Ramos (cell line): ENCODE measurements at regions not wholly inside any gene's neighbourhood (a gene's known extent, or its start where the extent isn't known, plus 50 kb on each side); places are given as distances from the start of the nearest gene placed in this dataset.

Experiments
- in situ Hi-C: fragments of 300-500 bp; cut with MboI; formaldehyde crosslinking; loops from one replicate; pipeline ENCODE4 v1.14.3; 2022; ENCODE audit warnings: low sequenced_read_pairs; ENCODE audit not compliant: unreplicated experiment

DNA sequence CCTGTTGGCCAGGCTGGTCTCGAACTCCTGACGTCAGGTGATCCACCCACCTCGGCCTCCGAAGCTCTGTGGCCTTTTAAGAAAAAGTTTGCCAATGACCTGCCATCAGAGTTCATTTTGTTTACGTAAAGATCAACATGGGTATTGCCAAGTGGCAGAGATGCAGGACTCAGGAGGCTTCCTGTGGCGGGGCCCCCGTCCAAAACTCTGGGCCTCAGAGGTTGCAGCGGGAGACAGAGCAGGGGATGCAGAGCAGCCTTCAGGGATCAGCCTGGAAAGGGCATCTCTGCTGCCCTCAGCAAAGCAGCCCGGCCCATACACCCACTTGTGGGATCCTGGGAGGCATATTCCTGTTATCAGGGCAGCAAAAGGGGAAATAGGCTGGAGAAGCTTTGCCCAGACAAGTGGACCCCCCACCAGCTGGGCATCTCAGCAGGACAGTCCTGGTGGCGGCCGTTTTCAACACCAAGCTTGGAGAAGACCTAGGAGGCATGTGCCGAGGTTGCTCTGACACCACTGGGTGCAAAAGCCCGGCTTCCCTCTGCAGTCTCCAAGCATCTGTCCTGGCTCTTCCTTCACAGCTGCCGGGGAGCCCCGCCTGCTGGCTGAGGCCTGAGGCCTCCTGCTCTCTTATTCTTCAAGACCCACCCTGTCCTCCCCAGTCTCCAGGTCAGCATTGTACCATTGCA lies 1152.4 kb downstream of the BRD1 start:
- in situ Hi-C loops: no loop called here

DNA sequence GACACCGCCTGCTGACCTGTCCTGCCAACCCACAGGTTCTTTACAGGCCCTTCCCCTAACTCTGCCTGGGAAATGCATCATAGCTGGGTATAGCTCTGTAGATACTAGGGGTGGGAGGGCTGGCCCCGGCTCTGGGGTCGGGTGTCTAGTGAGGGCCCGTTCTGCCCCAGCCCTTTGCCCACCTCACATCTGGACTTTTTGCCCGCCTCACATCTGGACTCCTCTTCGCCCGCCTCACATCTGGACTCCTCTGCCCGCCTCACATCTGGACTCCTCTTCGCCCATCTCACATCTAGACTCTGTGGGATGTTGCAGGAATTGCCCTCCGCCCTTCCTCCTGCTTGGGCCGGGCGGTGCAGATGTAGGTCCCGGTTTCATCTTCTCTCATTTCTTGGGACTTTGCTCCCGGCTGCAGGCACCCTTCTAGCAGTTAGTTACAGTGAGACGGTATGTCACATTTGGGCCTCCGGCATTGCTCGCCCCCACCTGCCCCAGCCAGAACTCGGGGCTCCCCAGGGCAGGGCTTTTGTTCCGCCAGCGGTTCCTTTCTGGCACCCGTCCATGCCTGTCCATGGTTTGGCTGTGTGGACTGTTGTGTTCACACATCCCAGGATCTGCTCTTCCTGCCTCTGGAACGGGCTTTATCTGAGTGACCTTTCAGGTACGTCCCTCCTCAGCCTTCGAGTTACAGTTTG lies 1153.7 kb downstream of the BRD1 start:
- in situ Hi-C loops: no loop called here

DNA sequence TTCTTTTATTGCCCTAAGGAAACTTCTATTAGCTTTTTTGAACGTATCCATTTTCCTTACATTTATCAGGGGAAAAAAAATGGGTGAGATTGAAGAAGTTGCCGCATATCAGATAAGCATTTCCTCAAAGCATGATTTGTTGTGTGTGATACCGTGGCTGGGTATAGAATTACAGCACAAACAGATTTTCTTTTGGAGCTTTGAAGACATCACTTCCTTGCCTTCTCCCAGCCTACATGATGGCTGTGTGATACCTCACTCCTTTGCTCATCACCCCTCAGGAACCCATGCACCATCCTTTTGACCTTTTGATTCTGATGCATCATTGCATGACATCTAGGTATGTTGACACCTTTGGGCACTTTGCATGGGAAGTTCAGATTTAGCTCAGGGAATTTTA lies 1155.3 kb downstream of the BRD1 start:
- in situ Hi-C loops: no loop called here

DNA sequence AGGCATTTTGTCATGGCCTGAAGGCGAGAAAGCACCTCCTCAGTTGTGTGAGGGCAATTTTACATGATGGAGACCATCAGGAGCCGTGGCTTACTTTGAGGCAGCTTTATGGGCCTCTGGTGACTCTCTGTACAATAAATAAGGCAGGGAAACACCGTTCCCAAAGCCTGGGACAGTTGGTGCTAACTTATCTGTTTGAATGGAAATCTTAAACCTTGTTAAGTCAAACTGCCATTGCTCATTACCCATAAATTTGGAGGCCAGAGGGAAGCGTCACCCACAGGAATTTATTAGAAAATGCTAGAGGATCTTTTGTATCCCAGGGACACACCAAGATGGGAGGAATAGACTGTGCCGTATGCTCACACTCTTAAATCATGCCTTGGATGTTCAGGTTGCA lies 1156.9 kb downstream of the BRD1 start:
- in situ Hi-C loops: no loop called here

DNA sequence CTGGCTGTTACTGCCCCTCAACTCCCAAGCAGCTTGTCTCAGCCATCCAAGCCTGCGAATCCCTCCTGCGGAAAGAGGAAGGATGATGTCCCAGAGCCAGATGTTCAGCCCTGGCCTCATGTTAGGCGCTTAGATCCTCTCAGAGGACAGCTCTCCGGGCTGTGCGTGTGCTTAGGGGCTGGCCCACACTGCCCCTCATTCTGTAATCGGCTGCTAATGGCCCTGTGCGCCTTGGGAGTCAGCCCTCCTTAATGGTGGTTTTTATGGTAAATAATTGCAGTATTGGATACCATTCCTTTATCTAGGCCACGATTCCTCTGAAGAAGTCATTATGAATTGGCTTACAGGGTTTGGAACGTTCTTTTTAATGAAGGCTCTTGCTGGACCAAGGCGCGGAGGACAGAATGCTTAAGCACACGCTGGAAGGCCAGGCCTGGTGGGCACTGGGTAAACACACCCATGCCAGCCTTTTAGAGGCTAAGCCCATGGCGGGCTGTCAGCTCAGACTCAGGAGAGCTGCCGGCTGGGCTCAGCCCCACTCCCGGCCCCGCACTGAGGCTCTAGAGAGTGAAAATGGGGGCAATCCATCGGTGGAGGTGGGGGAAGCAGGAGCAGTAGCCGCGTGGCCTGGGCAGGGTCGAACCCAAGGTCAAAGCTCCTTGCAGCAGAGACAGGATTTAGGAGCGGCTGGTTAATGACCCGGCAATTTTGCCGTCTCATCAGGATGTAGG lies 1157.5 kb downstream of the BRD1 start:
- in situ Hi-C loops: no loop called here

DNA sequence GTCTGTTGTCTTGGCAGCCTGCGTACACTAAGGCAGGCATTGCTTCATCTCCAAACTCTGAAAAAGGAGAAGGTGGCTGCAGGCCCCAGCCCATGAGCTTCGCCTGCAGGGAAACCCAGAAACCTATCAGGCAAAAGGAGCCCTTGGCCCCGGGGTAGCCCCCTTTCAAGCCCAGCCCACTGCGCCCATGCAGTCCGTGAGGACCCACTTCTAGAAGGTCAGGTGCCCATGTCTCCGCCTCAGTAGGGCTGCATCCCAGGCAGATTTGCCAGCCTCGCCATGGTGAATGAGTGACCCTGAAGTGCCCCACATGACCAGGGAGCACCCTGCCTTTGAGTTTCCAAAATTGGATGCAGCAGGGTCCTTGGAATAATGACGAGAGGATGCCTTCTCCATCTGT lies 1158.4 kb downstream of the BRD1 start:
- in situ Hi-C loops: no loop called here

DNA sequence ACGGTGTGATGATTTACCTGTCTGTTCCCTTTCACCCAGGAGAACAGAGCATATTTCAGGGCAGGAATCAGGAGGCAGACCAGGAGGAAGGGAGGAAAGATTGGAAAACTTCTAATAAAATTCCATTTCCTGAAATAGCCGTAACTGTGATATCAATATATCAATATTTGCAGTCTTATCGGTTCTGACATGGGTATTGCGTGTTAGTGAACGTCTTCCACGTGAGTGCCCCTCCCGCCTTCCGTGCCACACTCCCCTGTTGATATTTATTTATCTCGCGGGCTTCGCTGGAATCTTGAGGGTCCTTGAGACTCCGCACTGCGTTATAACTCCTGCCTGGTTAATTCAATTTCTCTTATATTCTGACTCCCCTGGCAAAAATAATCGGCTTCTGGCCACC lies 1160.4 kb downstream of the BRD1 start:
- in situ Hi-C loops: no loop called here

DNA sequence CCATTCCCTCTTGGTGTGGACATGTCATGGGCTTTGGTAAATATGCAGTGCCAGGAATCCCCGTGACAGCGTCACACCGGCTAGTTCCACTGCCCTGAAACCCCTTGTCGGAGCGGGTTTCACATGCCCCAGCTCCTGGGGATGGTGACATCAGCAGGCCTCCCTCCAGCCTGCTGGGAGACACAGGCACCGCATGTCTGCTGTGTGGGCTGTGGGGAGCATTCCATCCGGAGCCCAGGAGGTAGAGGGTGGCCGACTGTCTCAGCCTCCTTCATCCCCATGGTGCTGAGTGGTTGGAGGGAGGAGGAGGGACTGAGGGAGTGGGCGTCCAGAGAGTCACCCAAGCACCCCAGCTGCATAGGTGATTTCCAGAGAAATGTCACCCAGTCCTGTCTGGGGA lies 1161.1 kb downstream of the BRD1 start:
- in situ Hi-C loops: no loop called here

DNA sequence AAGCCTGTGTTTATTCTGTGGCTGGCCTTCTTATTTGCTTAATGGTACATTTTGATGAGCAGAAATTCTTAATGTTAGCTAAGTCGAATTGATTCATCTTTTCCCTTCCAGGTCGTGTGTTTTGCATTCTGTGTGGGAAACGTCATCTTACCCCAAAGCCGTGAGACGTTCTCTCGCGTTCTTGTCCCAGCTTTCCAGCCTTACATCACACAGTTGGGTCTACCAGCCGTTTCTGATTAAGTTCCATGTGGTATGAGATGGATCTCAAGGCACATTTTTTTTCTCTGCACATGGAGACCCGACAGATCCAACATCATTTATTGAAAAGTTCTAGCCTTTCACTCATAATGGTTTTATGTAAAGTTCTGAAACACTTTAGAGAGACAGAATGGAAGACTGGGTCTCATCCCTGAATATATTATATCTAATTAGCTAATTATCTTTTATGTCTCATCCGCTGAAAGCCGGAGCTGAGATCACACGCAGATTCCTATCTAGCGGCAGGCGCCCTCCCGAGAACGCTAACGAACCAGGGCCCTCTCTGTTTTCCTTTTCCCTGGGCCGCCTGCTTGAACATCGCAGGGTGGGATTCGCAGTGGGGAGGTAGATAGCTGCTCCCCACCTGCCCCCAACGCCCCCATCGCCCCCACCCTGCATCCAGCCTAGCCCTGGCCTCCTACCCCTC lies 1162.2 kb downstream of the BRD1 start:
- in situ Hi-C loops: no loop called here

DNA sequence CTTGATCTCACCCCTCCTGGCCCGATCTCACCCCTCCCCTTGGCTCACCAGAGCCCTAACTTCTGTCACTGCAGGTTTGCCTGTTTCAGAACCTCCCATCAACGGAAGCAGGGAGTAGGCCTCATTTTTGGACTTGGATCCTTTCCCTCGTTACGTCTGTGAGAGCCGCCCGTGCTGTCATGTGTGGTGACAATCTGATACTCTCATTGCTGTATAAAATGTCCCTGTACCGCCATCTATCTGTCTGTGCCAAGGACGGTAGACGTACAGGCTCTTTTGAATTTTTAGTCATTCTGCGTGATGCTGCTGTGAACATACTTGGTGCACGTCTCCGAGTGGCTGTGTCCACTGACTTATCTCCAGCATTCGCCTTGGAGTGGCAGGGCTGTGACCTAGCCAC lies 1163.1 kb downstream of the BRD1 start:
- in situ Hi-C loops: no loop called here

DNA sequence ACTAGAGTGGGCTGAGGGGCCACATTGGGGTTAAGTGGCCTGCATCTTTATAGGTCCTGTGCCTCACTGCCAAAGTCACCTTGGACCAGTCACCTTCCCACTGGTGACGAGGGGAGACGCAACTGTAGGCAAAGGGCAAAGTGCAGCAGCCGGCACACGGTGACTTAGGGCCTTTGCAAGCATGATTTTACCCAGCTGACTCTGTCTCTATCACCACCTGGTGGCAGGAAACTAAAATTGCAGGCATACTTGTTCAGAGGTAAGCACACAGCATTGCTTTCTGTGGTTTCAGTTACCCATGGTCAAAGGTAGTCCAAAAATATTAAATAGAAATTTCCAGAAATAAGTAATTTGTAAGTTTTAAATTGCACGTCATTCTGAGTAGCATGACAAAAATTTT lies 1164.4 kb downstream of the BRD1 start:
- in situ Hi-C loops: no loop called here

DNA sequence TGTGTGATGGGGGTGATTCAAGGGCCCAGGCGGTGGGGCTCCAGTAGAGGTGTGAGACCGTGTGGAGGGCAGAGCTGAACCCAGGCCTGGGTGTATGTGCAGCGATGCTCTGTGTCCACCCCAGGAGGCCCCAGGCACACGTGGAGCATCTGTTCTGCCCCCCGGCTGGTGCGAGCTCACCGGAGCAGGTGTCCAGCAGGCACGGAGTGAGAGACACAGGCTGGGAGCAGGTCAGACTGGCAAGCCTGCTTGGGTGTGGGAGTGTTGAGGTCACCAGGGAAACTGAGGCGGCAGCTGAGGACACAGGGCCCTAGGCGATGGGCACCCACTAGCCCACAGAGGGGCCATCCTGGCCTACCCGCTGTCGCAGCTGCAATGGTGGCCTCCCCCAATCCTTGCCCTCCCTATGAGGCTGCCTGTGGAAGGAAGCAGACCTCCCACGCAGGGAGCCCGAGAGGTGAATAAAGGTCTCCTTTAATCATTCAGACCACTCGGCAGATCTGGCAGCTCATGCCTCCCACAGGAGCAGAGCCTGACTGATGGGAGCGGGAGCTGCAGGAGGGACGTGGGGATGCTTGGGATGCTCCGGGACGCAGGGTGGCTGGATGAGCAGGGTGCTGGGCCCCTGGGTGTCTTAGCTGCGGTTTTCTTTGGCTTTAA lies 1165.1 kb downstream of the BRD1 start:
- in situ Hi-C loops: no loop called here

DNA sequence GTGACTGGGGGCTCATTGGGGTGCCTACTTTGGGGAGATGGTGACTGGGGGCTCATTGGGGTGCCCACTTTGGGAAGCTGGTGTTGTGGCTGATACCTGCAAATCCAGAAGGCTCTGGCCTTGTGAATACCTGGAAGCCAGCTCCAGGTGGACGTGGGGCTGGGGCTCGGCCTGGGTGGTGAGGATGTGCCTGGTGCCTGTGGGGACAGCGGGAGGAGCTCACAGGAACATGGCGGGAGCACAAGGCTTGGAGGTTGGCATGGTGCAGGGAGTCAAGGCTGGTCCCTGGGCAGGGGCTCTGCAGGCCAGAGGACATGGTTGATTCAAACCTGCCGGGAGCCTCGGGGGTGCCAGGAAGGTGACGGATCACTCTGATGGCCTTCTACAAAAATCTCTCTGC lies 1165.7 kb downstream of the BRD1 start:
- in situ Hi-C loops: no loop called here

DNA sequence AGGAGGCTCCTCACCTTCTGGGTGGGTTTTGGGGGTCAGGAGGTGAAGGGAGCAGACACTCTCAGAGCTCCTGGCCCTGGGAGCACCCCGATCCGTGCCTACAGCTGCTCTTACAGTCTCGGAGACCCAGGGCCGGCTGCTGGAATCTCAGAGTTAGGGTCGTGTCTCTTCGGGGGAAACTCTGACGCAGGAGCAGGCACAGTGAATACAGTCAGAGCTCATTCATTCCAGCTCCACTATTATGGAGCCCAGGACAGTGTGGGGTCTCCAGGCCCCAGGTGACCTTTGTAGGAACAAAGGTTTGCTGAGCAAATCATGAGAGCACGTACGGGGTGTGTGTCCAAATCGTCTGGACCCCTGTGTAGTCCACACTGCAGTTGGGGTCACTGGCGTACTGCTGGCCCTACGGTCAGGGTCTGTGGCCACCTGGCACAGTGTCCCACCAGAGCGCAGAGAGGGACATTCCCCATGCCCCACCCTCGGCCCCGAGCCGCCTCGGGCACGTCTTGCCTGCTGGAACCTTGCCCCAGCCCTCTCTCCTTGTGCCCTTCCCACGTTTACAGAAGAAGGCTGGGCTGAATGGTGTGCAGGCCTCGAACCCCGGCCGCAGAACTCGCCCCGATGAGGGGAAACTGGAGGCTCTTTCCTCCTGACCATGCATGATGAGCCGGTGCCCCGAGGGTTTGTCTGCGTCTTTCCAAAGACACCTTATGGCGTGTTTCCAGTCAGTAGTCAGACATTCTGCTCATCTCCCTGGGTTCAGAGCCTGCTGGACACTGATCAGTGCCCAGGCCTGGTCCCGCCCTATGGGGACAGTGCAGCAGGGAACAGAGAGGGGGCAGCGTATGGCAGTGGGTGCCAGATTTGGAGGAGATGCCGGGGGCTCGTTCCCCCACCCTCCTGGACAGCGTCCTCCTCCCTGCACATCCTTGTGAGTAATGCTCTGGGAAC lies 1166.6 kb downstream of the BRD1 start:
- in situ Hi-C loops: no loop called here

DNA sequence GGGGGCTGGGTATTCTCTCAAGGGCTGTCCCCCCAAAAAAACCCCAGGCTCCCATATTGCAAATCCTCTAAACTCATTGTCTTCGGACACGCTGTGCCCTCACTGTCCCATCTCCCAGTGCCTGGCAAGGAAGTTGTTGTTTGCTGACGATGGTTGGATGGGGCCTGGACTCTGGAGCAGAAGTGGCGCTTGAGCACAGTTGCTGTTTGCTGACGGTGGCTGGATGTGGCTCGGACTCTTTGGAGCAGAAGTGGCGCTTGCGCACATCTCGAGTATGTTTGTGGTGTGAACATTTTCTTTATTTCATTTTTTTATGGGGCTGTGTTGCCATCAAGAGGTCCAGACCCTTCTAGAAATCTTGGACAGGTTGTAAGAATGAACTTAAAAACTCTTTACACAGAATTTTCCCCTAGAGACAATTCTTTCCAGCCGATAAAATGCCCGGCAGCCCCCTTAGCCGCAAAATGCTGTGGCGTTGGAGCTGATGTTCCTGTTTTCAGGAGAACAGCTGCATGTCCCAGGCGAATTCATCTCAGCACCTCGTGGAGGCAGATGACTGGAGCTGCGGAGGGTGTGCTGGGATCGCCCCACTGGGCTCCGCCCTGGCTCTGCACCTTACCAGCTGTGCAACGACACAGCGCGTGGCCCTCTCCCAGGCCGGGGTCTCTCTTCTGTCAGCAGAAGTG lies 1167.4 kb downstream of the BRD1 start:
- in situ Hi-C loops: no loop called here

DNA sequence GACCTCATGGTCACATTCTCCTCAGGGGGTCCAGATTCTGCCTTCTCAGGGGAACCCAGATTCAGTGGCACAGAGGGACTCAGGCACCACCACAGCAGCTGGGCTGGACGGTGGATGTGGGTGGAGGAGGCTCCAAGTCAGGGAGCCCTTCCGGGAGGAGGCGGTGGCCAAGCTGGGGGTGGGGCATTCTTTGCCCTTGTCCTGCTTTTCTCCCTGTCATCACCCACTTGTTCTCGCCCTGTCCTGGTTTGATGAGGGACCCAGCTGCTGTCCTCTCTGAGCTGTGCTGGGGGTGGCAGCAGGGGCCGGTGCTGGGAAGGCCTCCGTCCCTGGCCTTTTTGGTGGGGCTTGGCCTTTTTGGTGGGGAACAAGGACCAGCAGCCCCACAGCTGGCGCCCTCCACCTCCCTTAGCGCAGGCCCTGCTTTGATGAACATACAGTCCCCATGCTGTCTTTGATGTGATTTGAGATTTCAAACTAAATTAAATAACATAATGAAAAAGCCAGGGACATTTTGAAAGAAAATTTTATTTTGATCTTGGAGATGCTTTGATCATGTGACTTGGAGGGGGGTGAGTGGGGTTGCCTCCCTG lies 1168.2 kb downstream of the BRD1 start:
- in situ Hi-C loops: no loop called here

DNA sequence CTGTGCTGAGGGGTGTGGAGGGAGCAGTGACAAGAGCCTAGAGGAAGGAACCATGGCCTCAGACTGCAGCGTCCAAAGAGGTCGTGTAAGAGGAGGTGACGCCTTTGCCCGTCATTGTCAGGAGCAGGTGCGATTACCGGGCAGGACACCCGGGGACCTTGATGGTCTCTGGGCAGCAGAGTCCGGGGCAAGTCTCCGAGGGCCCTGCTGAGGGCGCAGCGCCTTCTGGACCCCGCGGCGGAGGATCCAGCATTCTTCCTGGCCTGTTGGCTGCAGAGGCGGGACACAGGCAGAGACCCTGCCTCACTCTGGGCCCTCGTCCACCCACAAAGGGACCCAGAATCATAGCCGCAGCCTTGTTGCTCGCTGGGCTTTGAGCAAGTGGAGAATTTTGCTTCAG lies 1168.8 kb downstream of the BRD1 start:
- in situ Hi-C loops: no loop called here

DNA sequence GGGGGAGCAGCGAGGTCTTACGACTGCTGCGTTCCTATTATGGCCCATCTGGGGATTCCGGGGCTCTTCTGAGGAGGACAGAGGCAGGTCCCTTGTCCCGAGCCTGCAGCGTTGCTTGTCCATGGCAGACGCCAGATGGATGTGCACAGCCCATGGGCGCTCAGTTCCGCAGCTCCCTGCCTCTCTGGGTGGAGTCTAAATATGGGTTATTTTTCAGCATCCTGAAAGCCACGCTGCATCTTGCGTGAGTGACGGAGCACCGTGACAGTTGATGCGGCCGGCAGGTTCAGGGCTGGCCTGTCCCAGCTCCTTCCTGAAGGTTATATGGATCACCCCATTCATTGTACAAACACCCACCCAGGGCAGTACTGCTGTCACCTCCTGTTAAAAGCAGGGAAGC lies 1169.4 kb downstream of the BRD1 start:
- in situ Hi-C loops: no loop called here
